NCI-H2196 treated with DMSO at 0.1 percent for 48 hours (cell line): ENCODE measurements at regions not wholly inside any gene's neighbourhood (a gene's known extent, or its start where the extent isn't known, plus 50 kb on each side); places are given as distances from the start of the nearest gene placed in this dataset.

Source experiments
- DNase-seq: peaks from one replicate; lab custom pipeline; 2025; ENCODE audit not compliant: unreplicated experiment; lab: John Stamatoyannopoulos, UW

GRCh38 chr13:90099847-90100246, 1247.6 kb upstream of the MIR17HG start:
- DNase-seq = no peak

GRCh38 chr13:90103099-90103784, 1244.2 kb upstream of the MIR17HG start:
- no peak for DNase-seq

- DNase-seq = no peak
These were observed 1242.7 kb upstream of the MIR17HG start for GRCh38 chr13:90104764-90105163.

GRCh38 chr13:90105276-90105675, 1242.2 kb upstream of the MIR17HG start:
- DNase-seq = no peak

GRCh38 chr13:90105849-90106496, 1241.5 kb upstream of the MIR17HG start:
- DNase-seq = no peak

- DNase-seq = no peak
These were observed 1239.8 kb upstream of the MIR17HG start for GRCh38 chr13:90107661-90108060.

GRCh38 chr13:90108547-90108946, 1238.9 kb upstream of the MIR17HG start:
- DNase-seq = no peak

GRCh38 chr13:90116121-90116520, 1231.4 kb upstream of the MIR17HG start:
- no peak for DNase-seq

GRCh38 chr13:90118467-90119071, 1228.9 kb upstream of the MIR17HG start:
- DNase-seq = no peak

- no peak for DNase-seq
These were observed 1227.5 kb upstream of the MIR17HG start for GRCh38 chr13:90120026-90120425.

- no peak for DNase-seq
These were observed 1225.7 kb upstream of the MIR17HG start for GRCh38 chr13:90121784-90122183.

- no peak for DNase-seq
These were observed 1225.0 kb upstream of the MIR17HG start for GRCh38 chr13:90122531-90122930.

GRCh38 chr13:90135558-90135957, 1211.9 kb upstream of the MIR17HG start:
- no peak for DNase-seq

GRCh38 chr13:90142251-90142650, 1205.2 kb upstream of the MIR17HG start:
- DNase-seq = no peak

GRCh38 chr13:90154311-90154960, 1193.1 kb upstream of the MIR17HG start:
- no peak for DNase-seq

GRCh38 chr13:90156390-90156789, 1191.1 kb upstream of the MIR17HG start:
- DNase-seq = no peak

- no peak for DNase-seq
These were observed 1178.5 kb upstream of the MIR17HG start for GRCh38 chr13:90168953-90169352.

- no peak for DNase-seq
These were observed 1177.3 kb upstream of the MIR17HG start for GRCh38 chr13:90170208-90170607.

- no peak for DNase-seq
These were observed 1175.8 kb upstream of the MIR17HG start for GRCh38 chr13:90171649-90172048.

GRCh38 chr13:90177512-90177911, 1170.0 kb upstream of the MIR17HG start:
- no peak for DNase-seq

GRCh38 chr13:90184355-90184754, 1163.1 kb upstream of the MIR17HG start:
- no peak for DNase-seq

- no peak for DNase-seq
These were observed 1161.8 kb upstream of the MIR17HG start for GRCh38 chr13:90185734-90186133.
